HG03139 (cell line): ENCODE measurements at regions not wholly inside any gene's neighbourhood (a gene's known extent, or its start where the extent isn't known, plus 50 kb on each side); places are given as distances from the start of the nearest gene placed in this dataset.
"Not testable (repeated sequence)": the region's sequence is repeated elsewhere in the genome, so short reads cannot be mapped to it uniquely, and the experiment has no call there.

Experiments used
- ATAC-seq: cut with Tn5 transposase; IDR thresholded peaks from one replicate; pipeline ENCODE4 v1.9.1; 2021; ENCODE audit not compliant: unreplicated experiment

DNA sequence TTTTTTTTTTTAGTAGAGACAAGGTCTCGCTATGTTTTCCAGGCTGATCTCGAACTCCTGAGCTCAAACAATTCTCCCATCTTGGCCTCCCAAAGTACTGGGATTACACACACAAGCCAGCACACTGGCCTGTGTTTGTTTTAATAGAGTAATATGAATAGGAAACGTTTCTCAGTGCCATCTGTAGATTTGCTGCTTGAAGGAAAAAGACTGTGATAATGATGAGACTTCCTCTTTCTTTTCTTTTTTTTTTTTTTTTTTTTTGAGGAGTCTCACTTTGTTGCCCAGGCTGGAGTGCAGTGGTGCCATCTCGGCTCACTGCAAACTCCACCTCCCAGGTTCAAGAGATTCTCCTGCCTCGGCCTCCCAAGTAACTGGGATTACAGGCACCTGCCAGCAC is 74.7 kb upstream of the ATL2 start:
- ATAC-seq, result not testable (repeated sequence)

DNA sequence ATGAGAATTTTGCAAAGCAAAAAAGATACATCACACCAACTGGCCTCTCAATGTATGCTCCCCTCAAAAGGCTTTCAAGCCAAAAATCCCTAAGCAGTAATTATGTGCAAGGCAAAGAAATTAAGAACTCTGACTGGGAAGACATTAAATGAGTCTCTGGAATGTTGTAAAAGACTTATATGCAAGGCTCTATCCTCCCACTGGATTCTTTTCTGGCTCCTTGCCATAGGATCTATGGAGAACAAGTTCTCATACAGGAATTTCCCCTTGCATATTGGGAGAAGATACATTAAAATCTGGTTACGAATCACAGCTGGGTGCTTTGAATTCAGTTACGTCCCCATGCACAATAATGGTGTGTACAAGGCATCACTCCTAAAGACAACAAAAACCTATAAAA is 73.4 kb upstream of the ATL2 start:
- ATAC-seq, result no peak

DNA sequence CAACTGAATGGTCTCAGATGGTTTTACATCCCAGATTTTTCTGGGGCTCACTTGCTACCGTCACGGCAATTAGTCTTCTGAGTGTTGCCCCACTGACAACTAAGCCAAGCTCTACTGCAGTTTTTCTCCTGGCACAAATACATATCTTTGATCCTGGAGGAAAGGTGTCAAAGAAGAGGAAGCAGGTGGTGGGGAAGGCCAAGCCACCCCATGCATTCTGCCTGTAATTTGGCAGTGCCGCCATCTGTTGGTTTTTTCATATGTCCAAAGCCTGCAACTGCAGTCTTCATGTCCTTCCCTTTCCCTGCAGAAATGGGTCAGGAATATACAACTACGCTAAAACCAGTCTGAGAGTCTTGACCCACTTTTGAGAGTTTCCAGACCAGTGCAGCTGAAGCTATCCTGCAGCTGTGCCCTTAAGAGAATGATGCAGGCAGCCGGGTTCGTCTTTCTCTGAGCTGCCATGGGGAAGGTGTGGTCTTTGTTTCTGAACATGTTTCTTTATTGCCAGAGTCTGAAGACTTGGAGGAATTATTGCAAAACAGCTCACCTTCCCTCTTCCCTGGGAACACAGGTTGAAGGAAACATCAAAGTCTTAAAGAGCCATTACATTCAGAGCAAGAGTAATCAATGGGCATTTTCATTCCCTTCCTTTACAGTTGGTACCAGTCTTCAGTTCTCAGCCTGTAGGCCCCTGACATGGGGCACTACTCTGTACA is 71.8 kb upstream of the ATL2 start:
- ATAC-seq, result no peak

DNA sequence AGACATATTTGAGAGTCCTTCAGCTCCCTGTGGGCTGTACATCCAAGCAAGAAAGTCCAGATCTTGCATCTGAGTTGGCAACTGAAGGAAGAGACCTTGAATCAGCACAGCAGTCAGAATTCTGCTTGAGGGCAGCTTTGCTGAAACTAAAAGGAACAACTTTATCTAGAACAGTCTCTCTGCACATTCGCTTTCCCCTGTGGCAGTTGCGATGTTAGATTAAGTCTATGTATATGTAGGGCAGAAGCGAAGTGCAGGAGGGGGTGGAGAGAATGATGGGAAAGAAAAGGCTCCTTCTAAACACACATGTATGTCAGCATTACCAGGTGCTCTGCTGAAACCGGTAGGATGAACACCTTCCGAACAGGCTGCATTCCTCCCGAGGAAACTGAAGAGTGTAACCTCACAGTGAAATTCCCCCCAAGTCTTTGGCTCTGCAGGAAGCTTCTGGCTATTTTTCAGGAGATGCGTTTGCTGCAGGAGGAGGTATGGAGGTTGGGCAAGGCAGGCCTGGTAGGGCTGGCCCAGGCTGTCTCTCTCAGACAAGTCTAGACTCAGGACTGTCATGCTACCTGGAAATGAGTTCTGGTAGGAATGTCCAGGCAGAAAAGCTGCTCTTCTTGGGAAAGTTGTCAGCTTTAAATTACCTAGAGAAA is 70.0 kb upstream of the ATL2 start:
- ATAC-seq, result no peak

DNA sequence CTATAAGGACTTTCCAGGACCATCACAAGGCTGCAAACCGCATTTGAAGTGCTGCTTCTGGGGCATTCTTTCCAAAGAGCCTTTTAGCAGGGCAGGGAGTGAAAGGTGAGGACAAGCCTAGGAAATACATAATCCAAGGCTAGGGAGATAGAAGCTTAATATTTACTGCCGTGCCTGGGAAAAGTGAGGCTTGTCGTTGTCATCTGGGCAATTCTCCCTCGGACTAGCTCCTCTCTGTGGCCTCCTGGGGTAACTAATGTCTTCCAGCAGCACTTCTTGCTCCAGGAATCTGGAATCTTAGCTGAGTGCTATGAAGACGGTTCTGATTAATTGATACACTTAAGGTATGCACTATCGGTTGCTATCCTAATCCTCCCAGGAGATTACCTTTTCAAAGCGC is 69.3 kb upstream of the ATL2 start:
- ATAC-seq, result no peak

DNA sequence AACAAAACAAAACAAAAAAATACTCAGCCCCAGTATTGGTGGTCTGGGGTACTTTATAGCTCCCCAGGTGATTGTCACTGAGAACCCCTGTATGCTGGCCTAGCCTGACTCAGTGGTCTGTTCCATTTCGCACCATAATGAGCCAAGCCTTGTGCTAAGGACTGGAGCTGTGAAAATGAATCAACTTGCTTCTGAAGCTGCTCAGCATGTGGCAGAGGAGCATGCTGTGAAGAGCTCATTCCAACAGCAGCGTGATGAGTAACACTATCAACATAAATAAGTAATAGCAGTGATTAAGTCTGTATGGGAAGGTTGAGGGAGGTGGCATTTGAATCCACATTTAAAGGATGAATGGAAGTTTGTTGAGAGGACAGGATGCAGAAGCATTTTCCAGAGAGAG is 67.2 kb upstream of the ATL2 start:
- ATAC-seq, result no peak

DNA sequence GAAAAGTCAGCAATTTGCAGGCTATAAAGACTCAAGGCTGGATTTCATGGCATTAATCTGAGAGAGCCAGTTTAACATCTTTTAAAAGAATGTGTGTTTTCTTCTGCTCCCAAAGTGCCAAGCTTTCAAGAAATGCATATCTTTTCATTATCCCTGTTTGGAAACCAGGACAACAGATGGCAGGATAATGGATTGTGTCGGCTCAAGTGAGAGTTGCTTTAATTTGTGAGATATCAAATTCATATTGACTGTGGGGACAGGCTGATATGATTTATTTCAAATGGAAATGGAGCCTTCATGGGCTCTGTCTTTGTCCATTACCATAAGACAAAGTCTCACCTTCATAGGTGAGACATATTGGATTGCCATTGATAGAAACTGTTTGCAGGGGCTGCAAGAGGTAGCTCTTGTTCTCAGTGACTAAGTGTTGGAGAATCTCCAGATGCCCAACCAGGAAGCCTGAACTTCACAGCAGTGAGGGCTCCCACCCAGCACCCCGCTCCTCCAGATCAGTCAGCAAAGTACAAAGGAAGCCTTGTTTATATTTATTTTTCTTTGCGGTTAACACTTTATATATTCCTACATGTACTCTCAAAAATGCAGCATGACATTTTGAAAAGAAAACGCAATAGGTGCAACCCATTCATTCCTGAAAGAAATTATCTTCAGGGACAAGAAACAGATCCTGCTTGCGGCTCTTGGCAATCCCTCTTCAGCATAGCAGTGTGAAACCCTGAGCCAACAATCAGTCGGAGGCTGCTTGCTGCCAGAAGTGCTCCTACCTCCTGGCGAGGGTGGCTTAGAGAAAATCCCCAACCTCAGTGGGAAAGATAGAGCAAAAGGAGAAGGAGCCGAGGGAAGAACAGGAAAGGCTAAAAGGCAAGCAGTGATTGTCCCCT is 65.8 kb upstream of the ATL2 start:
- ATAC-seq, result no peak

DNA sequence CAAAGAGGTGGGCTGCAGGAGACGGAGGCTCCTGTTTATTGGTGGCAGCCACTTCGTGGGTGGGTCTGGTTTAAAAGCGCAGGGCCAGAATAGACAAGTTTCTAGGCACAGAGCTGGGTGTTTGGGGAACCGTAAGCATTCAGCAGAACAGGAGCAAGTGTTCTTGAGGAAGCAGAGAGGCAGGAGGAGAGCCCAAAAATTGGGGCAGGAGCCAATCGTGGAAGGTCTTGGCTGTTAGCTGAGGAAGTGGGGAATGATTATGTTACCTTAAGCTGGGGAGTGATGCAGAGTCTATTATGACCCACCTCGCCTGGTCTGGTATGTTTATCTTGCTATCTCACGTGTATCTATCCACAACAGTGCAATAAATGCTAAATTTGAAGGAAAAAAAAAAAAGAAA is 64.3 kb upstream of the ATL2 start:
- no peak for ATAC-seq

DNA sequence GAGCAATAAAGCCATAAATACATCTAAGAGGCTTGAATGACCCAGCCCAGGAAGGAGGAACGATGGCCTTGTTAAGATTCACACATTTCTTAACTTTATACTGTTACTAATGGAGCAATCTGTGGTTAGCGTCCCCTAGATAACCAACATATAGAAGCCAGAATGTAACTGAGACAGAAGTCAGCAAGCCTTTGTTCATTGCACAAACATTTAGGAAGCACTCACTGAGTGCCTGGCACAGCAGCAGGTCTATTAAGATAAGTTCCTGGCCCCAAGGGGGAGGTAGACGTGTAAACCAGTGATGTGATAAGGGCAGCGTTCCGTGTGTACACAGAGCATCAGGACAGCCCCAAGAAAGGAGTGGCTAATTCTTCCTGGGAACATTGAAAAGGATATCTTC is 63.6 kb upstream of the ATL2 start:
- no peak for ATAC-seq

DNA sequence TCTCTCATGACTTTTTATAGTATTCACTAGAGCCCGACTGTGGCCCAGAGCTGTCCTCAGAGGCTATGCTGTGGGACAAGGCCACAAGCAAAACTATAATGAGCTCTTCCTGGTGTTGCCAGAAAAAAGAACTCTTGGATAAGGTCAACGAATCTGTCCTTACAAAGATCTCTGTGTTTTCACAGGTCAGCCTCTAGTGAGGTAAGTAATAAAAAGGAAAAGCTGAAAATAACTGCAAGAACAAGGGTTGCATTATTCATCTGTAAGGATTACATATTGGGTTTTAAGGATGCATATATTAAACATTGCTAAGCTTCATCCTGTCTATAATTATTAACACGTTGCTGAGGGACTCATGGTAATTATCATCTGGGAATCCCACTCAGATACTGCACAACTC is 62.8 kb upstream of the ATL2 start:
- ATAC-seq, result no peak

DNA sequence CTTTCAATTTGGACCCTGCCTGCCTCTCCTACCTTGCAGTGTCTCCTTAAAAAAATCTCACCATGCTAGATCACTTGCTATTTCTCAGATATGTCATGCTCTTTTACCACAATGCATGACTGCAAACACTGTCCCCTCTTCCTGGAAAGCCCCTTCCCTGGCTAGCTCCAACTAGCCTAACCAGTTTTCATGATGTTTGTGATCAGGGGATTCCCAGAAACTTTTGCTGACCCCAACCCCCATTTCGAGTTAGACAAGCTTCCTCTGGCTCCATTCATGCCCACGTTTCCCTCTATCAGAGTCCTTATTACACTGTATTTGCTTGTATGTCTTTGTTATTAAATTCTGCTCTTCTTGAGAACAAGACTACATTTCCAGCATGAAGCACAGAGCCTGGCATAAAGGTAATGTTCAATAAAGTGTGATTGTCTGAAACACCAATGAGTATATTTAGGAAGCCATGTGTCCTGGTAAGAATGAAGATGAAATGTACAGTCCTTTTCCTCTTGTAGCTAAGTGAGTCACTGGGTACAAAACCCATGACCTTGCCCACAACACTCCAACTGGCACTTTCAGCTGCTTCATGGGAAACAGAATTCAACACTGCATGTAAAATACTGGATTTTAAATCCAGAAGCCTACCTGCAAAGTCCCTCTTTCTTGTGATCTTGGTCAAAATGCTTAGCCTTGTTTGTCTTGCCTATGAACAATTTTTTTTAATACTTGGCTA is 62.0 kb upstream of the ATL2 start:
- no peak for ATAC-seq

DNA sequence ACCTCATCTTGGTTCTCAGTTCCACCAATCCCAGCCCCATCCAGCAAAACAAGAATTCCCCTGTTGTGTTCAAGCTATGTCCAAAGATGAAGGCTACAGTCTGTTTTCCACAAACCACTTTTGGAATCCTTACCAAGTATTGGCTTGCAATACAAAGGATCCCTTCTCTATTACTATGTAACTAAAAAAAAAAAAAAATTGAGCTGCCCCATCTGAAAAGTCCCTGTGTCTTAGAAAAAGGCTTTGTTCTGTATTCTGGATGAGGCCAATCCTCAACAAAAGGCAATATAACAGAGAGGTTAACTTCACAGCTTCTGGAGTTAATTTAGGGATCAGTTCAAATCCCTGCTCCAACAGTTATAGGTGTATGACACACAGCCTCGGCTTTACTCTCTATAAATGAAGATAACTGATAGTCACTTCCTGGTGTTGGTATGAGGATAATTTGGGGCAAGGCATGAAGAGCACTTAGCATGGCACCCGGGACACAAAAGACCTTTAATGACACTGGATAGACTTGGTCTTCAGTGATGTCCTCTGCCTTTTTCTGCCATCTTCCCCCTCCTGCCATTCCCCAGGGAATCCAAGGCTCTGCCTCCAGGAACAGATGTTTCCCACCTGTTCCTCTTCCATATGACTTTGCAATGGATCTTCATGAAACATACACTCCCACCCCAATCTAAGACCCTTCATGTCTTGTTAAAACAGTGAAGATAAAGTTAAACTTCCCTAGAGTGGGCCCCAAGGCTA is 61.2 kb upstream of the ATL2 start:
- ATAC-seq, result no peak

DNA sequence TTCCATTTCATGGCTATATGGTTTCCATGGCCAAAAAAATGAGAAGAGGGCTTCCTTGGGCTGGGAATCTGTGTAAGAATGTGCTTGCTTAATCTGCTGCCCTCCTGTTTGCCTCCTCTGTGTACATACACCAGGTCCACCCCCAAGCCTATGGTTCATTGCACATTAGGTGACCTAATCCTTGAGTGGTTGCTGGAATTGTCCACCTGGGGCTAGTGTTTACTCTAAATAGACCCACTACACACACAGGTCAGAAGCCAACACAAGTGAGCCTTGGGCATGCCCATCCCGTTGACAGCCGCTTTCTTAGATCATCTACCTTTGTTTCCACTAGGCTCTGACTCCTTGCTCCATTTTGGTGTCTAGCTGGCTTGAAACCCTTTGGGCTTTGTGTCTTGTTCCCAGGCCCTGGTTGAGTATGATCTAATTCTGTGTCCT is 59.2 kb upstream of the ATL2 start:
- ATAC-seq, result no peak

DNA sequence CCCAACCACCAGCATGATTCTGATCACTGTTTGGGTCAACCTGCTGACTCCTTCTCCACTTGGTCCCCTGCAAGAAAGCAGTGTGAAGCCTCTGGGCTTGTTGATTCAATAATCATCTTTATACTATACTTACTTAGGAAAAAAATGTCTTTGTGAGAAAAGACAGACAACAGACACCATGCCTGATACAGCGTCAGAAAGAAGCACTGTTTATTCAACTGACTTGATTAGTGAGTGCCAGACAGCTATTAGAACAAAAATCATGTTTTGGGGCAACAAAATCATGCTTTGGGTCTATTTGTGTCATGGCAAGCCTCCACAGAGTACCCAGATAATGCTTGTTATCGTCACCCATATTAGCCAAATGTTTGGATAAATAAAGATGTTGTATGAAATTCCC is 58.7 kb upstream of the ATL2 start:
- no peak for ATAC-seq

DNA sequence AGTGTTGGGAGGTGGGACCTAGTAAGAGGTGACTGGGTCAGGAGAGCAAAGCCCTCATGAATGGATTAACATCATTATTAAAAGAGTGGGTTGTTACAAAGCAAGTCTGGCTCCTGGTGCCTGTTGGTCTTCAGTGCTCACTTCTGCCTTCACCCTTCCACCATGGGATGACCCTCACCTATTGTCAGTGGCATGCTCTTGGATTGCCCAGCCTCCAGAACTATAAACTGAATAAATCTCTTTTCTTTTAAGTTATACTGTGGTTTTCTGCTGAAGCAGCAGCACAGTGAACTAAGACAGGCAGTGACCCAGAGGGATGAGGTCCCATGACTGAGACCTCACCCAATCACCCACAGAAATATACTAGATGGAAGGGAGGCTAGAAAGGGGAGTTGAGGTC is 57.5 kb upstream of the ATL2 start:
- ATAC-seq, result no peak

DNA sequence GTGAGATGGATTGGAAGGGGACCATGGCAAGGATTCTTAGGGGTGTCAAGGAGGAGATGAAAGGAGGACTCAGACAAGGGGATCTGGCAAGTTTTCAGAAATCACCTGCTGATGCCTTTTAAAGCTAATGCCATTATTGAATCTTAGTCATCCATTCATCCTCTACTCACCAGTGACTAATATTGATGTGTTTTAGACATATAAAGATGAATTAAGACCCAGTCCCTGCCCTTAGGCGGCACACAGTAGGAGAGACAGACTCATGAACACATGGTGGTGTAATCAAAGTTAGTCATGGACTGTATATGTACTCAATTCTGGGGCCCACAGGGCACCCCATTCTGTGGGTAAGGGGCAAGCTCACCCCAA is 56.5 kb upstream of the ATL2 start:
- no peak for ATAC-seq

DNA sequence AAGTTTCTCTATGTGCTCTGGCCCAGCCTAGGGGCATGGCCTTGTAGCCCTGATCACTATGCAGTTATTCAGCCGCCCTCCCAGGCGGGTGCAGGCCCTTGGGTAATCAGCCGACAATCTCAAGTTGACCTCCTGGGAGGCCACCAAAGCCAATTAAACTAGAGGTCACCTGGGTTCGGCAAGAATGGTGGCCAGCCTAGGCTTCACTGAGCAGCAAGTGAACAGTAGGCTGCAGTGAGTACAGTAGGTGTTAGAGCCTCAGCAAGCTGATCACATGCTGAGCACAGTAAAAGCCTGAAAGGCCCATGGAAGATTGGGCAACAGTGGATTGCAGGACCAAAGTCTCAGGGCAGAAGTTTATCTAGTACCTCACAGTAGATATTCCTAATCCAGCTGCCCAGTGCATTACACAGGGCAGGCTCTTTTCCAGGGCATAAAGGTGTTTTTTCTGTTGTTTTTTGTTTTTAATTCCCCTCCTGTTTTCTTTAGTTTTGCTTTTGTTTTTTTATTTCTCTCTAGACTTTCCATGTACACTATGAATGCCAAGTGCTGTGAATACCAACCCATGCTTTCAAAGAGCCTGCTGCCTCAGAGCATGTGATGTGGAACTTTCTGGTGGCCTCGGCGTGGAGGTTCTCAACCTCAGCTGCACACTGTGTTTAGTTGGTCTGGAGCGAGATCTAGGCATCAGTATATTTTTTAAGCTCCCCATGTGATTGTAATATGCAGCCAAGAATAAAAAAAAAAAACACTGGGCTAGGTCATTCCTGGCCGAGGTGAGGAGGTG is 55.9 kb upstream of the ATL2 start:
- no peak for ATAC-seq

DNA sequence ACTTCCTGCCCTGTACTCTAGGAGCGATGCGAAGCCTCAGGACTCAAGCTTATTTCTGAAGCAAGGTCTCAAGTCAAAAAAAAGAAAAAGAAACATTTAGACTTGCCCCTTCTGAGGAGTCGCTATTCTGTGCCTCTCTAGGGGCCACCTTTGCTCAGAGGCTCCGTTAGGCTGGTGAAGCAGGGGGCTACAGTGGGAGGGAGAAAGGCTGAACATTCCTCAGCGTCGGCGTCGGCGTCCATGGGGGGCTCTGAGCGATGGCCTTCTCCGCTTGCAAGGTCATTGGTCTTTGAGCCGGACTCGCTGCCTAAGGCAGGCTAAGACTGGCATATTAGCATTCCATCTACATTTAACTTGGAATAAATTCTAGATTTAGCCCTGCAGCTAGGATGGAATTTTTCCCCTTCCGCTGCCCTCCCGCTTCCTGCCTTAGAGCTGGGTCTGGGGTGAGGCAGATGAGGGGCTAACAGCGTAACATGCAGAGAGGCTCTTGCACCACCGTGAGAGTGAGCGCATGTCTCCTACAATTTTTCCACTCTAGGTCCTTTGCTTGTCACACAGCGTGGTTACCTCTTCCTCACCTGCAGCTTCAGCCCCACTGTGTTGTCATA is 53.6 kb upstream of the ATL2 start:
- ATAC-seq, result no peak

DNA sequence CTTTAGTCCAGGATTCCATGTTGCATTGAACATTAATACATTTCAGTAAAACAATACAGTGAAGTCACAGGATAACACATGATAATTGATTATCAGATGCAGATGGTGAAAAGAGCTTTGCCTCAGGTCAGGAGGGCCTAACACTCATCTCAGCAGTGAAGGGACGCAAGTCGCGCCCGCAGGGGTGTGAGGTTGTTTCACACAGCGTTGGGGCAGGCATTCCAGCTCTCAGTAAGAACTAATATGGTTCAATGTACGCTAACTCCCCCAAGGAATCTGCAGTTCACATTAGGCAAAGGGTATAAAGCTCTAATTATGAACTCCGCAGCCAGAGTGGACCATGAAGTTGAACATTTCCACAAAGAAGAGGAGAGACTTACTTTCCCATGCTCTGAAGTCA is 53.1 kb upstream of the ATL2 start:
- ATAC-seq, result no peak
